GM10266 (cell line): ENCODE measurements at regions not wholly inside any gene's neighbourhood (a gene's known extent, or its start where the extent isn't known, plus 50 kb on each side); places are given as distances from the start of the nearest gene placed in this dataset.

Experiments
- DNase-seq: peaks from one replicate; pipeline ENCODE4 v3.0.0; 2012; ENCODE audit errors: extremely low spot score
- CTCF ChIP-seq: IDR thresholded peaks from 2 replicates; pipeline ENCODE4 v1.5.1; 2012; ENCODE audit warnings: mild to moderate bottlenecking, low read depth; ENCODE audit not compliant: control insufficient read depth, insufficient read depth; ENCODE audit errors: missing control alignments

GRCh38 chr13:79060216-79060615 is 345.8 kb downstream of the RBM26 start:
- TF ChIP-seq CTCF: no peak

GRCh38 chr13:79056706-79057105 is 349.3 kb downstream of the RBM26 start:
- TF ChIP-seq CTCF: no peak

More at GRCh38 chr13:79060216-79060615, 345.8 kb downstream of the RBM26 start:
- no peak for DNase-seq

GRCh38 chr13:79051472-79051871 is 354.6 kb downstream of the RBM26 start:
- no peak for DNase-seq

More at GRCh38 chr13:79056706-79057105, 349.3 kb downstream of the RBM26 start:
- DNase-seq: no peak

GRCh38 chr13:79044415-79044814 is 361.6 kb downstream of the RBM26 start:
- no peak for DNase-seq
- no peak for TF ChIP-seq CTCF

More at GRCh38 chr13:79051472-79051871, 354.6 kb downstream of the RBM26 start:
- no peak for TF ChIP-seq CTCF

- no peak for DNase-seq
- no peak for TF ChIP-seq CTCF
Measured at GRCh38 chr13:79043208-79043607, 362.8 kb downstream of the RBM26 start.

- no peak for DNase-seq
- no peak for TF ChIP-seq CTCF
Measured at GRCh38 chr13:79037197-79037596, 368.9 kb downstream of the RBM26 start.

- DNase-seq: no peak
- TF ChIP-seq CTCF: no peak
Measured at GRCh38 chr13:79034341-79034740, 371.7 kb downstream of the RBM26 start.
